HL-60 (cell line): ENCODE measurements at regions not wholly inside any gene's neighbourhood (a gene's known extent, or its start where the extent isn't known, plus 50 kb on each side); places are given as distances from the start of the nearest gene placed in this dataset.

Source experiments
- DNase-seq, 2 experiments: peaks; one replicate each; pipeline ENCODE4 v3.0.0-alpha.2; 2010 to 2020; ENCODE audit warnings: low read depth in 1 of 2, low spot score in 1 of 2
- H3K27ac ChIP-seq: fragments of 250-450 bp; sonication (Bioruptor Pico); replicated peaks from 2 replicates; pipeline ENCODE4 v1.5.1; 2020; ENCODE audit warnings: mild to moderate bottlenecking, moderate library complexity
- H3K27me3 ChIP-seq: fragments of 250-450 bp; sonication (Bioruptor Pico); 2 replicates; pipeline ENCODE4 v1.5.1; 2021; ENCODE audit warnings: mild to moderate bottlenecking, moderate library complexity; ENCODE audit not compliant: insufficient read depth, poor library complexity, severe bottlenecking
- H3K4me3 ChIP-seq: replicated peaks from 2 replicates; pipeline ENCODE4 v1.5.1; 2011; ENCODE audit warnings: mild to moderate bottlenecking, control low read depth, low read length; ENCODE audit not compliant: insufficient read depth
- CTCF ChIP-seq: IDR thresholded peaks from one replicate; pipeline ENCODE4 v1.5.1; 2011; ENCODE audit warnings: low read length, control low read depth, inconsistent platforms; ENCODE audit not compliant: insufficient read depth
- GABPA ChIP-seq: IDR thresholded peaks from 2 replicates; pipeline ENCODE4 v1.6.1; 2012; ENCODE audit warnings: low read depth
- POLR2AphosphoS5 ChIP-seq: IDR thresholded peaks from 2 replicates; pipeline ENCODE4 v1.6.1; 2012; ENCODE audit warnings: low read depth
- REST ChIP-seq: IDR thresholded peaks from 2 replicates; pipeline ENCODE4 v1.6.1; 2012; ENCODE audit warnings: low read depth; ENCODE audit not compliant: insufficient replicate concordance
- SPI1 ChIP-seq: IDR thresholded peaks from 2 replicates; pipeline ENCODE4 v1.6.1; 2012; ENCODE audit warnings: low read depth, mild to moderate bottlenecking, borderline replicate concordance

DNA sequence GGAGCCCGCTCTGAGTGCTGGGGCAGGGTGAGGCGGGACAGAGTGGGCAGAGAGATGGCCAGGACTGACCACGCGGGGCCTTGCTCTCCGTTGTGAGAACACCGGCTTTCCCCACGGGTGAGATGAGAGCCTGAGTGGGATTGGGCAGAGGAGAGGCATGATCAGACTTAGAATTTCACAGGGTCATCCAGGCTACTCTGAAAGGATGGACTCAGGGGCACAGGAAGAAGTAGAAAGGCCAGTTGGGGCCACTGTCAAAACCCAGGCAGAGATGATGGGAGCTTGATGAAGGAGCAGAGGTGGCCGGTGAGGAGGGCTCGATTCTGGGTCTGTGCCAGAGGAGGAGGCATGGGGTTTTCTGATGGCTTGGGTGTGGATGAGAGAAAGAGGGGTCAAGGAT is 63.8 kb upstream of the NUP50 start:
- H3K27ac ChIP-seq, result no peak overlapping the region
- H3K4me3 ChIP-seq, result no peak overlapping the region
- TF ChIP-seq REST (no peak), SPI1 (no peak), GABPA (no peak), POLR2AphosphoS5 (no peak), CTCF (no peak)
- DNase-seq, result no peak
- H3K27me3 ChIP-seq, result no peaks in the 10 kb centered on the region

GRCh38 chr22:45101515-45102227 is 62.1 kb upstream of the NUP50 start:
- H3K27me3 ChIP-seq, result no peaks in the 10 kb centered on the region
- H3K4me3 ChIP-seq, result no peak overlapping the region
- DNase-seq, result peak; percentile 35 to 90
- TF ChIP-seq SPI1 (peak; percentile 77), POLR2AphosphoS5 (0 out of 2 replicates have a peak, but pooled peaks have one; percentile 44), GABPA (no peak), CTCF (peak; percentile 58), REST (no peak)
- no peak overlapping the region for H3K27ac ChIP-seq

DNA sequence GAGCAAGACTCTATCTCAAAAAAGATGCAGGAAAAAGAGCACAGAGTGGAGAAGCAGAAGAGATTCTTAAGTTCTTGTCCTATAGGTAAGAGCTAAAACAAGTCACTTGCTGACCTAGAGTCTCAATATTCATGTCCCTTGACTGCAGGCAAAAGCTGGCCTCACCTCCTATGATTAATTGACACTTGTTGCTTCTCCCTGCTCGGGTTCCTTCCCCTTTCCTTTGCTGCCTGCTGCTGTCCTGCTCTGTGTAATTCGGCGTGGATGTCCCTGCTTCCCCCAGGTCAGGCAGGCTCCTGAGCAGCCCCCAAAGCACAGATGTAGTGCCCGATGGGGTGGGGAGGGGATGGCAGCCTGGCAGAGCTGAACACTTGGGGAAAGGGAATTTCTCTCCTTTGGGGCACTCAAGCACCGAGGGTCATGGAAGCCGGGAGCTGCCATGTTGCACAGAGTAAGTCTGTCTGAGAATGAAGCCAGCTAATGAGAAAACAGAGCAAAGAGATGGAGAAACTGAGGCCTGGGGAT is 60.8 kb upstream of the NUP50 start:
- Histone ChIP-seq H3K27me3 (no peaks in the 10 kb centered on the region), H3K27ac (peak overlapping the region; percentile 23; the same call in 1 of the 2 replicates), H3K4me3 (no peak overlapping the region)
- peak in 1 of 2 experiments; percentile 66 for DNase-seq
- TF ChIP-seq SPI1 (no peak), CTCF (no peak), GABPA (no peak), POLR2AphosphoS5 (no peak), REST (no peak)
